ENCODE measurements at regions not wholly inside any gene's neighbourhood (a gene's known extent, or its start where the extent isn't known, plus 50 kb on each side); places are given as distances from the start of the nearest gene placed in this dataset.

DNA sequence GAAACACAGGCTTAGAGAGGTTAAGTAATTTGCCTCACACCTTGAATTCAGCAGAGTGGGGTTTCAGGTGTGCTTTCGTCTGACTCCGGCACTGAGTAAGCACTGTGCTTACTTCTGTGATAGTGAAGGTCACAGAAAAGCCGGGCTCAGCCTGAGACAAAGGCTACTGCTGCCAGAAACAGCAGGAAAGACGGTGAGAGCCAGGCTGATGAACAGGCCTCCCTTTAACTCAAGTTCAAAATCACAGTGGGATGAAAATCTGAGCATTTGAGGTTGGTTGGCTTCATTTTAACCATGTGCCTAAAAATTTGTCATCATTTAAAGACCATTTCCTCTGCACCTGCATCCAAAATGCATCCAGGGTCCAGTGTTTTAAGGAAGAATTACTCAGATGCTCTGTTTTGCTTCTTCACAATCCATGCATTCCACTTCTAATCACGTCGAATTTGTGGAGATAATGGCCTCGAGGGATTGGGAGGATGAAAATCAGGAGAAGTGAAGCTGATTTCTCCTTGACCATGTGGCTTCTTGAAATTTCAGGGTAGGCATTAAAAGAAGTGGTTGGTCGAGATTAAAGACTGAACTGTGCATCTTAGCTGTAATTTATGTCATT lies 121.2 kb upstream of the LNX1 start:
- TF ChIP-seq, protein P1, sequence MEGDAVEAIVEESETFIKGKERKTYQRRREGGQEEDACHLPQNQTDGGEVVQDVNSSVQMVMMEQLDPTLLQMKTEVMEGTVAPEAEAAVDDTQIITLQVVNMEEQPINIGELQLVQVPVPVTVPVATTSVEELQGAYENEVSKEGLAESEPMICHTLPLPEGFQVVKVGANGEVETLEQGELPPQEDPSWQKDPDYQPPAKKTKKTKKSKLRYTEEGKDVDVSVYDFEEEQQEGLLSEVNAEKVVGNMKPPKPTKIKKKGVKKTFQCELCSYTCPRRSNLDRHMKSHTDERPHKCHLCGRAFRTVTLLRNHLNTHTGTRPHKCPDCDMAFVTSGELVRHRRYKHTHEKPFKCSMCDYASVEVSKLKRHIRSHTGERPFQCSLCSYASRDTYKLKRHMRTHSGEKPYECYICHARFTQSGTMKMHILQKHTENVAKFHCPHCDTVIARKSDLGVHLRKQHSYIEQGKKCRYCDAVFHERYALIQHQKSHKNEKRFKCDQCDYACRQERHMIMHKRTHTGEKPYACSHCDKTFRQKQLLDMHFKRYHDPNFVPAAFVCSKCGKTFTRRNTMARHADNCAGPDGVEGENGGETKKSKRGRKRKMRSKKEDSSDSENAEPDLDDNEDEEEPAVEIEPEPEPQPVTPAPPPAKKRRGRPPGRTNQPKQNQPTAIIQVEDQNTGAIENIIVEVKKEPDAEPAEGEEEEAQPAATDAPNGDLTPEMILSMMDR (IDR thresholded peaks at IDR 0.05; ENCODE audit: insufficient read depth, low read depth, low read length), result no peak
- H3K27me3 ChIP-seq (ENCODE audit: control insufficient read depth, insufficient read depth, low read length), result no peaks in the 10 kb centered on the region; the same call in 1 of the 2 replicates
- ChIA-PET CTCF (interaction anchor here (0.5 to 4.1 kb wide), 6 partner anchors 10 to 521 kb away, joined by 3 to 15 read pairs (median 3); no protein-coding TSS in a partner anchor), POLR2A (no interaction called here)
- no peaks in the 10 kb centered on the region for H3K36me3 ChIP-seq (ENCODE audit: control insufficient read depth, insufficient read depth, low read length)
- no peak for DNase-seq (ENCODE audit: low read depth)
- H3K4me3 ChIP-seq (ENCODE audit: low read depth, low read length), result no peak overlapping the region

DNA sequence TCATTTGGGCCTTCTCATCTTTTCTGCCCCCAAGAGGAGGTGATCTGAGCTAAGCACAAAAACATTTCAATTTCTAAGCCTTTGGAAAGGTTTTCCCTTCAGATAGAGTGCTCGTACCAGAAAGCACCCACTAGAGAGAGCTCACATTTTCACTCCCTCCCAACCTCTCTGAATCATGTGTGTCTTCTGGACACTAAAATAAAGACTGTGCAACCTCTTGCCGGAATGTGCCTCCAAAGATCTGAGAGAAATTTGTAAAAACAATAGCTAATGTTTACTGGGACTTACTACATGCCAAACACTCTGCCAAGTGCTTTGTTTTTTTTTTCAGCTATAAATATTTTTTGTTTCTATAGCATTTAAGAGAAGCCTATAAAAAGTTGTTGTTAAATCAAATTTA lies 120.6 kb upstream of the LNX1 start:
- POLR2A ChIA-PET, result no interaction called here
- no peak for DNase-seq (ENCODE audit: low read depth)

DNA sequence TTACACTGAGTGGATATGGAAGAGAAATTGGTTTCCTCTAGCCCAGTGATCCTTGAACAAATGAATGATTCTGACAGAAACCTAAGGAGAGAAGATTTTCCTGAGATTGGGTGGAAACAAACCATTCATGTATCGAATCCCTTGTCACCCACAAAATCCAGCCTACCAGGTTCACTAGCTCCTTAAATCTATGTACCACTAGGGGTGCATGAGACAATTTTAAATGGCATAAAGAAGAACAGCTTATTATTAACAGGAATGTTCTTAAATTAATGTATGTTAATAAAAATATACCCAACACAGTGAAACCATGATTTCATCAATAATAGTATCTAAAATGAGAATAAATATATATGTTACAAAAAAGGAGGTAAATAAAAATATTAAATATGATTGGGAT lies 118.4 kb upstream of the LNX1 start:
- CTCF ChIA-PET, result interaction anchor here (0.5 to 4.1 kb wide), 7 partner anchors 21 to 611 kb away, joined by 3 to 15 read pairs (median 3); no protein-coding TSS in a partner anchor
- H3K27me3 ChIP-seq (ENCODE audit: control insufficient read depth, insufficient read depth, low read length), result no peaks in the 10 kb centered on the region; the same call in 1 of the 2 replicates
- DNase-seq (ENCODE audit: low read depth), result no peak
- no peak overlapping the region for H3K4me3 ChIP-seq (ENCODE audit: low read depth, low read length)
- TF ChIP-seq, protein P1 (IDR thresholded peaks at IDR 0.05; ENCODE audit: insufficient read depth, low read depth, low read length), result no peak
- POLR2A ChIA-PET, result no interaction called here
- no peaks in the 10 kb centered on the region for H3K36me3 ChIP-seq (ENCODE audit: control insufficient read depth, insufficient read depth, low read length)

More for the DNA sequence above, 120.6 kb upstream of the LNX1 start:
- TF ChIP-seq, protein P1 (IDR thresholded peaks at IDR 0.05; ENCODE audit: insufficient read depth, low read depth, low read length), result no peak
- Histone ChIP-seq H3K27me3 (ENCODE audit: control insufficient read depth, insufficient read depth, low read length) (no peaks in the 10 kb centered on the region; the same call in 1 of the 2 replicates), H3K36me3 (ENCODE audit: control insufficient read depth, insufficient read depth, low read length) (no peaks in the 10 kb centered on the region), H3K4me3 (ENCODE audit: low read depth, low read length) (no peak overlapping the region)
- CTCF ChIA-PET, result interaction anchor here (0.6 to 4.1 kb wide), 5 partner anchors 10 to 745 kb away, joined by 3 to 15 read pairs (median 3); no protein-coding TSS in a partner anchor

DNA sequence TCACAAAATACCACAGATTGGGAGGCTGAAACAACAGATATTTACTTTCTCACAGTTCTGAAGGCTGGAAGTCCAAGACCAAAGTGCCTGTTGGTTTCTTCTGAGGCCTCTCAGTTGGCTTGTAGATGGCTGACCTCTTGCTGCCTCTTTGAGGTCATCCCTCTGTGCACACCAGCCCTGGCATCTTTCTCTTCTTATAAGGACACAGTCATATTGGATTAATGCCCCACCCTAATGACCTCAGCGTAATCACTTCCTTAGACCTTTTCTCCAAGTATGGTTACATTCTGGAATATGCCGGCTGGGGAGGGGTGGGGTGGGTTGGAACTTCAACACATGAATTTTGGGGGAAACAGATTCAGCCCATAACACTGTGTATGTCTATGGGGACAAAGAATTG lies 116.2 kb upstream of the LNX1 start:
- POLR2A ChIA-PET, result no interaction called here
- TF ChIP-seq, protein P1 (IDR thresholded peaks at IDR 0.05; ENCODE audit: insufficient read depth, low read depth, low read length), result no peak
- no peak for DNase-seq (ENCODE audit: low read depth)

DNA sequence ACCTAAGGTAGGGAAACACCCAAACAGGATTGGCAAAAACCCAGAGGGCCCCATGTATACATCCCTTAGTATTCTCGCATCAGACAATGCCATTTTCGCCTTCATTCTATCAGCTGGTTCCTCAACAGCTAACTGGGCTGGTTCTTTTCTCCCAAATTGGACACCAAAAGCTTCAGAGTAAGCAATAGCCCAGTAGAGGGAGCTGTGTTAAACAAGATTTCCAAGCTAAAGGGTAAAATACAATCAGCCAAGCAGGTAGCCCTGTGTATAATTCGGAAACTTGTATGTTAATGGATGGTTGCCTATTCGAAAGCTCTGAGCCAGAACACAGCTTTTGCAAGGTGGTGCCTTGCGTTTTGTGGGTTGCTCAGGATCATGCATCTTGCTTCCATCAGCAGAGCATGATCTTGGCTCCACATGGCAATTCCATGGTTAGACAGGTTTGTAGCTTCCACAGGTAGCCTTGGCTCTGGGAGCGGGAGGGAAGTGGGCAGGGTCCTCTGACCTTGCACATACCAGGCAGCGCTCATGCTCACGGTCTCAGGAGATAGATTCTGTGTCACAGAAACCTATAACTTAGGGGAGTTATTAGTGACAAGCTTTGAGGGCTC lies 115.2 kb upstream of the LNX1 start:
- Histone ChIP-seq H3K4me3 (ENCODE audit: low read depth, low read length) (no peak overlapping the region), H3K36me3 (ENCODE audit: control insufficient read depth, insufficient read depth, low read length) (no peaks in the 10 kb centered on the region), H3K27me3 (ENCODE audit: control insufficient read depth, insufficient read depth, low read length) (no peaks in the 10 kb centered on the region; the same call in 1 of the 2 replicates)
- ChIA-PET CTCF (interaction anchor here (0.6 to 3.2 kb wide), 41 partner anchors 9 to 528 kb away, joined by 3 to 21 read pairs (median 4); no protein-coding TSS in a partner anchor), POLR2A (no interaction called here)
- DNase-seq (ENCODE audit: low read depth), result no peak
- TF ChIP-seq, protein P1 (IDR thresholded peaks at IDR 0.05; ENCODE audit: insufficient read depth, low read depth, low read length), result peak; percentile 77

More for the DNA sequence above, 116.2 kb upstream of the LNX1 start:
- H3K36me3 ChIP-seq (ENCODE audit: control insufficient read depth, insufficient read depth, low read length), result no peaks in the 10 kb centered on the region
- CTCF ChIA-PET, result interaction anchor here (1.0 to 3.1 kb wide), 17 partner anchors 8 to 527 kb away, joined by 3 to 21 read pairs (median 6); no protein-coding TSS in a partner anchor
- no peaks in the 10 kb centered on the region; the same call in 1 of the 2 replicates for H3K27me3 ChIP-seq (ENCODE audit: control insufficient read depth, insufficient read depth, low read length)
- no peak overlapping the region for H3K4me3 ChIP-seq (ENCODE audit: low read depth, low read length)
